ENCODE measurements at regions not wholly inside any gene's neighbourhood (a gene's known extent, or its start where the extent isn't known, plus 50 kb on each side); places are given as distances from the start of the nearest gene placed in this dataset.

DNA sequence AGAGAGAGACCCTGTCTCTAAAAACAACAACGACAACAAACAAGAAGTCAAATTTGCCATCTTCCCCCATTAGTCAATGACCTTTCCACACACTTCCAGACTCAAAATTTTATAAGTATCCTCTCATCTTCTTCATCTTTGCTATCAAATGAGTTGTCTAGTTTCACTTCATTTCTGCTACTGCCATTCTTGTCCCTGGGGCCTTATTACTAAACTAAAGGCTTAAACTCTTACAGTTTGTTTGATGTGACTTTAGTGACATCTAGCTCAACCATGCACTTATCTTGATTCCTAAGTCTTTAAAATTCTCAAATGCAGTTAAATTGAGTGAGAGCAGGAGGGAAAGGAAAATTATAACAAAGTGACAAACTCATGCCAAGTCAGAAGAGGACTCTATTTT is 271.8 kb upstream of the GK2 start:
- TF ChIP-seq, protein P1, sequence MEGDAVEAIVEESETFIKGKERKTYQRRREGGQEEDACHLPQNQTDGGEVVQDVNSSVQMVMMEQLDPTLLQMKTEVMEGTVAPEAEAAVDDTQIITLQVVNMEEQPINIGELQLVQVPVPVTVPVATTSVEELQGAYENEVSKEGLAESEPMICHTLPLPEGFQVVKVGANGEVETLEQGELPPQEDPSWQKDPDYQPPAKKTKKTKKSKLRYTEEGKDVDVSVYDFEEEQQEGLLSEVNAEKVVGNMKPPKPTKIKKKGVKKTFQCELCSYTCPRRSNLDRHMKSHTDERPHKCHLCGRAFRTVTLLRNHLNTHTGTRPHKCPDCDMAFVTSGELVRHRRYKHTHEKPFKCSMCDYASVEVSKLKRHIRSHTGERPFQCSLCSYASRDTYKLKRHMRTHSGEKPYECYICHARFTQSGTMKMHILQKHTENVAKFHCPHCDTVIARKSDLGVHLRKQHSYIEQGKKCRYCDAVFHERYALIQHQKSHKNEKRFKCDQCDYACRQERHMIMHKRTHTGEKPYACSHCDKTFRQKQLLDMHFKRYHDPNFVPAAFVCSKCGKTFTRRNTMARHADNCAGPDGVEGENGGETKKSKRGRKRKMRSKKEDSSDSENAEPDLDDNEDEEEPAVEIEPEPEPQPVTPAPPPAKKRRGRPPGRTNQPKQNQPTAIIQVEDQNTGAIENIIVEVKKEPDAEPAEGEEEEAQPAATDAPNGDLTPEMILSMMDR (IDR thresholded peaks at IDR 0.05; ENCODE audit: low read length), result no peak
- TF ChIP-seq EZH2 (IDR thresholded peaks at IDR 0.05; ENCODE audit: borderline replicate concordance, low read length), result no peak
